ENCODE measurements at regions not wholly inside any gene's neighbourhood (a gene's known extent, or its start where the extent isn't known, plus 50 kb on each side); places are given as distances from the start of the nearest gene placed in this dataset.

GRCh38 chr20:60199866-60200265 lies 241.6 kb downstream of the CDH26 start:
- TF ChIP-seq POLR2A (IDR thresholded peaks at IDR 0.05; ENCODE audit: control extremely low read depth in 1 of 2, low read depth in 2 of 2, low read length in 2 of 2) (no peak), EZH2 (IDR thresholded peaks at IDR 0.05; ENCODE audit: low read depth, low read length, severe bottlenecking) (no peak), CTCF (IDR thresholded peaks at IDR 0.05; ENCODE audit: control extremely low read depth in 1 of 3, insufficient read depth in 1 of 3, low read depth in 1 of 3, low read length in 3 of 3) (no peak)

Data from H1 (cell line).